A673 (cell line): ENCODE measurements at regions not wholly inside any gene's neighbourhood (a gene's known extent, or its start where the extent isn't known, plus 50 kb on each side); places are given as distances from the start of the nearest gene placed in this dataset.

Experiments used
- BruUV-seq: library from RNA; stranded (reverse); fragments of 400-500 nt; replicated peaks from 2 replicates; lab custom pipeline; 2021; lab: Mats Ljungman, UMichigan
- CTCF ChIA-PET: fragments of 300-600 bp; sonication (Branson Sonifier 250); formaldehyde crosslinking; loops from one replicate; lab custom pipeline; 2022; ENCODE audit warnings: antibody characterized with exemption; lab: Charles Lee
- POLR2A ChIA-PET: fragments of 300-600 bp; sonication (Branson Sonifier 250); formaldehyde crosslinking; loops from one replicate; lab custom pipeline; 2022; ENCODE audit warnings: antibody characterized with exemption; ENCODE audit not compliant: low non-redundant PET; lab: Charles Lee
- DNase-seq: peaks from one replicate; pipeline ENCODE4 v3.0.0-alpha.2; 2015; ENCODE audit warnings: low spot score
- H3K27ac ChIP-seq: fragments of 200-600 bp; sonication (generic); 2 replicates; pipeline ENCODE4 v1.5.1; 2016; ENCODE audit warnings: mixed run types, low read depth, mild to moderate bottlenecking, mixed read lengths, antibody characterized with exemption, low read length; ENCODE audit not compliant: poor library complexity, severe bottlenecking
- H3K27me3 ChIP-seq: fragments of 200-600 bp; sonication (generic); replicated peaks from 2 replicates; pipeline ENCODE4 v1.6.1; 2017; ENCODE audit warnings: mixed run types, low read depth, mild to moderate bottlenecking, mixed read lengths, antibody characterized with exemption, low read length; ENCODE audit not compliant: insufficient read depth, poor library complexity
- H3K36me3 ChIP-seq: fragments of 200-600 bp; sonication (generic); 2 replicates; pipeline ENCODE4 v1.6.1; 2016; ENCODE audit warnings: mixed run types, mild to moderate bottlenecking, mixed read lengths, antibody characterized with exemption, low read length; ENCODE audit not compliant: insufficient read depth, poor library complexity, severe bottlenecking
- H3K4me1 ChIP-seq: fragments of 200-600 bp; sonication (generic); 2 replicates; pipeline ENCODE4 v1.6.1; 2017; ENCODE audit warnings: mixed run types, mild to moderate bottlenecking, mixed read lengths, antibody characterized with exemption, low read length; ENCODE audit not compliant: insufficient read depth, poor library complexity, severe bottlenecking
- H3K4me3 ChIP-seq: fragments of 200-600 bp; sonication (generic); 2 replicates; pipeline ENCODE4 v1.5.1; 2016; ENCODE audit warnings: low read depth, mixed run types, mild to moderate bottlenecking, mixed read lengths, low read length; ENCODE audit not compliant: poor library complexity, severe bottlenecking
- H3K9me3 ChIP-seq: fragments of 200-600 bp; sonication (generic); 2 replicates; pipeline ENCODE4 v1.6.1; 2016; ENCODE audit warnings: mixed run types, low read depth, mild to moderate bottlenecking, mixed read lengths, antibody characterized with exemption, low read length; ENCODE audit not compliant: poor library complexity, severe bottlenecking
- EZH2 ChIP-seq: fragments of 200-600 bp; sonication (generic); IDR thresholded peaks from 2 replicates; pipeline ENCODE4 v1.6.1; 2017; ENCODE audit warnings: borderline replicate concordance, low read depth, mild to moderate bottlenecking, mixed read lengths, antibody characterized with exemption, low read length; ENCODE audit not compliant: poor library complexity, severe bottlenecking
- intact Hi-C: fragments of 100-400 bp; cut with micrococcal nuclease; formaldehyde crosslinking; loops from one replicate; pipeline ENCODE4 v1.10.0; 2022; ENCODE audit not compliant: unreplicated experiment
- TF ChIP-seq, protein P1 (sequence below): fragments of 300-800, 200-600 bp; sonication (generic); conservative IDR thresholded peaks from 2 replicates; pipeline ENCODE4 v1.5.1; 2017; ENCODE audit warnings: low read depth, mild to moderate bottlenecking, antibody characterized with exemption, low read length, moderate library complexity, mixed read lengths

- no peaks in the 10 kb centered on the region for H3K36me3 ChIP-seq
- DNase-seq, result no peak
- no peak for TF ChIP-seq EZH2
- TF ChIP-seq, protein P1, sequence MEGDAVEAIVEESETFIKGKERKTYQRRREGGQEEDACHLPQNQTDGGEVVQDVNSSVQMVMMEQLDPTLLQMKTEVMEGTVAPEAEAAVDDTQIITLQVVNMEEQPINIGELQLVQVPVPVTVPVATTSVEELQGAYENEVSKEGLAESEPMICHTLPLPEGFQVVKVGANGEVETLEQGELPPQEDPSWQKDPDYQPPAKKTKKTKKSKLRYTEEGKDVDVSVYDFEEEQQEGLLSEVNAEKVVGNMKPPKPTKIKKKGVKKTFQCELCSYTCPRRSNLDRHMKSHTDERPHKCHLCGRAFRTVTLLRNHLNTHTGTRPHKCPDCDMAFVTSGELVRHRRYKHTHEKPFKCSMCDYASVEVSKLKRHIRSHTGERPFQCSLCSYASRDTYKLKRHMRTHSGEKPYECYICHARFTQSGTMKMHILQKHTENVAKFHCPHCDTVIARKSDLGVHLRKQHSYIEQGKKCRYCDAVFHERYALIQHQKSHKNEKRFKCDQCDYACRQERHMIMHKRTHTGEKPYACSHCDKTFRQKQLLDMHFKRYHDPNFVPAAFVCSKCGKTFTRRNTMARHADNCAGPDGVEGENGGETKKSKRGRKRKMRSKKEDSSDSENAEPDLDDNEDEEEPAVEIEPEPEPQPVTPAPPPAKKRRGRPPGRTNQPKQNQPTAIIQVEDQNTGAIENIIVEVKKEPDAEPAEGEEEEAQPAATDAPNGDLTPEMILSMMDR, result no peak
- no peak overlapping the region for H3K4me3 ChIP-seq
- intact Hi-C loops, result no loop called here
- peaks cover 5% of the 10 kb centered on the region for H3K4me1 ChIP-seq
- no peak overlapping the region for H3K27ac ChIP-seq
- BruUV-seq, result no TSS peak
- H3K27me3 ChIP-seq, result no peaks in the 10 kb centered on the region
- H3K9me3 ChIP-seq, result peaks cover 9% of the 10 kb centered on the region
- CTCF ChIA-PET, result no interaction called here
- POLR2A ChIA-PET, result no interaction called here
These were observed 196.6 kb upstream of the KCNG1 start for GRCh38 chr20:51219544-51219943.

- intact Hi-C loops, result no loop called here
- no TSS peak for BruUV-seq
These were observed 195.7 kb upstream of the KCNG1 start for GRCh38 chr20:51218603-51219002.

DNA sequence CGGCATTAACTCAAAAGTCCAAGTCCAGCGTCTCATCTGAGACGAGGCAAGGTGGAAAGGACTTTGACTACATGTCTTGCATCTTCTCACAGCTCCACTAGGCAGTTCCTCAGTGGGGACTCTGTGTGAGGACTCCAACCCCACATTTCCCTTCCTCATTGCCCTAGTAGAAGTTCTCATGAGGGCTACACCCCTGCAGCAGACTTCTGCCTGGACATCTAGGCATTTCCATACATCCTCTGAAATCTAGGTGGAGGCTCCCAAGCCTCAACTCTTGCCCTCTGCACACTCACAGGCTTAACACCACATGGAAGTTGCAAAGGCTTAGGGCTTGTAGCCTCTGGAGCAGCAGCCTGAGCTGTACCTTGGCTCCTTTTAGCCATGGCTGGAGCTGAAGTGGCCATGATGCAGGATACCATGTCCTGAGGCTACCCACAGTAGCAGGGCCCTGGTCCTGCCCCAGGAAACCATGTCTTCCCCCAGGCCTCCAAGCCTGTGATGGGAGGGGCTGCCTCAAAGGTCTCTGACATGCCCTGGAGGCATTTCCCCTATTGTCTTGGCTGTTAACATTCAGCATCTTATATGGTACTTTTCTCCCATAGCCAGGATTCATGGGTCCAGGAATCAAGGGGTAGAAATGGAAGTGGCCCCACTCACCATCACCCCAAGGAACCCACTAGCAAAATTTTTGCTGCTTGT is 194.6 kb upstream of the KCNG1 start:
- TF ChIP-seq, protein P1, result no peak
- no peak for TF ChIP-seq EZH2
- H3K9me3 ChIP-seq, result peaks cover 9% of the 10 kb centered on the region
- DNase-seq, result no peak
- H3K4me1 ChIP-seq, result peaks cover 3% of the 10 kb centered on the region
- ChIA-PET POLR2A (no interaction called here), CTCF (no interaction called here)
- BruUV-seq, result no TSS peak
- H3K4me3 ChIP-seq, result no peak overlapping the region
- peaks cover 9% of the 10 kb centered on the region for H3K27me3 ChIP-seq
- no peak overlapping the region for H3K27ac ChIP-seq
- intact Hi-C loops, result no loop called here
- no peaks in the 10 kb centered on the region for H3K36me3 ChIP-seq

More at GRCh38 chr20:51218603-51219002, 195.7 kb upstream of the KCNG1 start:
- TF ChIP-seq, protein P1, result no peak
- no peak for TF ChIP-seq EZH2
- peaks cover 9% of the 10 kb centered on the region for H3K9me3 ChIP-seq
- H3K27ac ChIP-seq, result no peak overlapping the region
- no peaks in the 10 kb centered on the region for H3K36me3 ChIP-seq
- POLR2A ChIA-PET, result no interaction called here
- H3K4me1 ChIP-seq, result peaks cover 5% of the 10 kb centered on the region
- H3K4me3 ChIP-seq, result no peak overlapping the region
- H3K27me3 ChIP-seq, result no peaks in the 10 kb centered on the region
- CTCF ChIA-PET, result no interaction called here
- DNase-seq, result no peak
